GM18873 (cell line): ENCODE measurements at regions not wholly inside any gene's neighbourhood (a gene's known extent, or its start where the extent isn't known, plus 50 kb on each side); places are given as distances from the start of the nearest gene placed in this dataset.
"Not testable (repeated sequence)": the region's sequence is repeated elsewhere in the genome, so short reads cannot be mapped to it uniquely, and the experiment has no call there.

Experiments used
- ATAC-seq: cut with Tn5 transposase; IDR thresholded peaks from one replicate; pipeline ENCODE4 v1.9.1; 2021; ENCODE audit warnings: mild to moderate bottlenecking, moderate library complexity, moderate number of reproducible peaks; ENCODE audit not compliant: unreplicated experiment, low FRiP score

DNA sequence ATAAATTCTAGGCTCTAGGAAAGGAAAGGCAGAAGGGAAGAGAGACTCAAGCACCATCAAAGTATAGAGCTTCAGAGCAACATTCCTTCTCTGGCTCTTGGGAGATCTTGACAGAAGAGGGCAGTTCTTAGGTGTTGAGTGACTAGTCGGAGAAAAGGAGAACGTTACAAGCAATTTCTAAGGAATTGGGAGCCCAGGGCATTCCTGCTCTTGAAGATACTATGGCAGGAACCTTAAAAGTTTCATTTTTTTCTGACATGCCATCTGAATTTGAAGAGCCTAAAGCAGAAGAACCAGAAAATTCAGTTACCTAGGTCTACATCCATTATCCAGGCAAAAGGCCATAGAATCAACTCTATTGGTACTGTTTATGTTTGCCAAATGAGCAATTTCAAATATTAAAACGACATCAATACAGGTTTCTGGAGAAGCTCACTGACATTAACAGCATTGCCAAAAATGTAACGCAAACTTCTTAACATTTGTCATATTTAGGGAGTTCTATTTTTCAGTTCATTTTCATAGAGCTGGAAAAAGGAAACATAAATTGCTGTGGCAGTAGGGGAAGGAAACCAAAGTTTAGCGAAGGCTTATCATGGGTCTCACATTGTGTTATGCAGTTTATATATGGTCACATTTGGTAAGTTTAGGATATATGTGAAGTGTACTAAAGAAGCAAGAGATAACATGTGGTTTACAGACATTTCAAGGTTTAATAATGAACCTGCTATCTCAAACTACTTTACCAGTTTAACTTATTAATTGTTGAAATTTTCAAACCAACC, 210.1 kb upstream of the NRIP1 start:
- no peak for ATAC-seq

DNA sequence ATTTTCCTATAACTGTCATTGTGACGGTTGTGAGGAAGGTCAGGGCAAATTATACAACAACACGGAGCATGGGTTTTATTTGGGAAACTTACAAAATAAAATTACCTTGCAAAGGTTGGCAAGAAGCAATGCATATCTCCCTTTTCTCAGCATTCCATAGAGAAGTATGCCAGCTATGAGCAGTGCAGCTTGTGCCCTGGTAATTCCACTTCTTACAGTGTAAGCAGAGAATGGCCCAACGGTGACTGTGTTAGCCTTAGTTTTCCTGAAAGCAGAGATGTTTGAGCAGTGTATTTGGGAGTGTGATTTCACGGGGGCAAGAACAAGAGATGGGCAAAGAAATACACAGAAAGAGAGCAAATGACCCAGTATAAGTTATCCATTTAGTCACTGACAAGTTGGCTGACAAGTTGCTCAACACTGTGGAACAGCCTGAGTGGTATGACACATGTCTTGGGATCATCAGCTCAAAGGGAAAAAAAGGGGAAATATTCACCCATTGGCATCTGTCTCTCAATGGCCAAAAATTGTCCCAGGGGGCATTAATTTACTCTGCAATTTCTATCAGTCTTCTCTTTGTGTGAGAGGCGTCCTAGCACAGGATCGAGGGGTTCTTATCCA, 210.9 kb upstream of the NRIP1 start:
- ATAC-seq = no peak

DNA sequence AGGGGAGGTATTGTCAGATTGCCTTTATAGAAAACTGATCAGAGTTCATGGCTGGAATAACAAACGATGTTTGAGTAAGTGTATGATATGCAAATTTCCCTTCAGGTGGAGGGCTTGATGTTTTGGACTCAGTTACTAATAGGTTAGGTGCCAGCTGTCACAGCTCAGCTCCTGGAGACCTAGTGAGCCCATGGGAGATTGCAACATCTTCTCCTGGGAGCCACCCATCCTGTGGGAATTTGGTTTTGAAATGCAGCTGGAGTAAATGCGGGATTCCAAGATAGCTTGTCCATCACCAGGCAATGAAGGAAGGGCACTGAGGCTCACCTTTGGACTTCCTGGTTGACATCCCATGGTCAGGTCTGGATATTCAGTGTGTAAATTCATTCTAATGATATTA, 211.4 kb upstream of the NRIP1 start:
- ATAC-seq = no peak

DNA sequence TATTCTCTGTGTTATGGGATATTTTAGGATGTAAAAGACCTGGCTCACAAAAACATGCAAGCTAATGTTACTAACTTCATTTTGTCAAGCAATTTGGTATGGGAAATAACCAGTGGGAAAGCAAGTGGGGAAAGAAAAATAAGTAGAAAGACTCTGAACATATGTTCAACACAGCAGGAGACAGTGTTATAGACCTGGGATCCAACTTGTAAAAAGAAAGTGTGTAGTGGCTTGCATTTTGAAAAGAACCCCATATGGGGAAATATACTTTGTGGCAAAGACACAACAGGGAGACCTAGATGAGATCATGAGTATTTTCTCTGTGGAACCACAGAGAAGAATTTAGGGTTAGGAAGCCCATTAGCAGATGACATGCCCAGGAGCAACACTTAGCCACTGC, 212.7 kb upstream of the NRIP1 start:
- no peak for ATAC-seq

DNA sequence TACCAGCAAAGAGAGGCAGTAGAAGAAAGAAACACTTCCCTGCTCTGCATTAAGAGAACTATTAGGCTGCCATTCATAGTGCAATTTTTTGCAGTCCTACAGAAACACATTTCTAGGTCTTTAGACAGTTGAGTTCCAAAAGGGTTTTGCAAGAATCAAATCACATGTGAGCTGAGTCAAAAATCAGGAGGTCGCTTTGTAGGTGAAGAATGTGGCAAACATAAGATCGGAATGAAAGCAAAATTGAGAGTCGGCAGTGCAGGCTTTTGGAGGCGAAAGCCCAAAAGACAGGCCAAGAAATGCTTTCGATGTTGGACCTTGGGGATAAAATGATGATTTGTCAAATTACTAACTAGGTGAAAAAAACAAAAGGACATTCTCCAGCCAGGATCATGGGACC, 213.5 kb upstream of the NRIP1 start:
- ATAC-seq = no peak

DNA sequence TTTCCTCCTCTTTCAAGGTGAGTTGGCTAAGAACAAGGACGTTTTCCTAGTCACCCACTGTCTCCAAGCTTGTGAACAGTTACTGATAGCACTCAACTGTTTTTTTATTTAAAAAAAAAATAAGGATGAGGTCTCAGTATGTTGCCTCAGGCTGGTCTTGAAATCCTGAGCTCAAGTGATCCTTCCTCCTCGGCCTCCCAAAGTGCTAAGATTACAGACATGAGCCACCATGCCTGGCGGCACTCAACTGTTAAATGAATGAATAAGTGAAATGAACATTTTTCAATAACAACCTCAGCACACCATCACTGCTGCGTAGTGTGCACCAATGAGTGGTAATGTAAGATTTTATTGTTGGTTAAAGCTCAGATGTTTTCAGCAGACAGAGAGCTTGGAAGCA, 214.1 kb upstream of the NRIP1 start:
- no peak for ATAC-seq

DNA sequence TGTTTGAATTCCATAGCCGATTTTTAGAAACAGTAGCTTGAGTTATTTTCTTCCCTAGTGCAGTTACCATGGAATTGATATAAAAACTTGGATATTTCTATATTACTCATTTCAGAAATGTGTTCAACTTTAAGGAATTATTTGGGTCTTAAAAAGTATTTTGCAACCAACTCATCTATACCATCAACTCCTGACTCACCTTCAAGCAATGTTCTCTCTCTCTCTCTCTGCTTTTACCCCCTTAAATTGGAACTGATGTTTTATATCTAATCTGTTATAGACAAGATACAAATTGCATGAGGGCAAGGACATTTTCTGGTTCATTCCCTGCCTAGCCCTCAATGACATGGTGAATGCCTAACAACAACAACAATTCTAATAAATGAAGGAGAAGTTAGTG, 214.7 kb upstream of the NRIP1 start:
- no peak for ATAC-seq

DNA sequence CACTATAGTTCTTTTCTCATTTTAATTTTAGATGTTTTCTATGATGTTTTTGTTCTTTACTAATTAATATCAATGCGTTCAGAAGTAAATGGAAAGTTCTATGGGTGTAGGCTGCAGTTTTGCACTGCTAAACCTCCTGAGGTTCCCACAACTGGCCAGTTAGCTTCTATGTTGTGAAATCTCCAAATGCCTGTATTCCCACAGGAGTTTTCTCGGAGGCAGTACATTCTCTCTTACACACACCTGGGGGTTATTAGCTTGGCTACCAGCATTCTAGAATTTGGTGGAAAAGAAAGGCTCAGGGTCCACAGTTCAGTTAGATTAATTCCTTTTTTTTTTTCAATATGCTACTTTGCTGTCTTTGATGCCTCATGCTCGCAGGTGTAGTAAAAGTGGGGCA, 216.9 kb upstream of the NRIP1 start:
- no peak for ATAC-seq

DNA sequence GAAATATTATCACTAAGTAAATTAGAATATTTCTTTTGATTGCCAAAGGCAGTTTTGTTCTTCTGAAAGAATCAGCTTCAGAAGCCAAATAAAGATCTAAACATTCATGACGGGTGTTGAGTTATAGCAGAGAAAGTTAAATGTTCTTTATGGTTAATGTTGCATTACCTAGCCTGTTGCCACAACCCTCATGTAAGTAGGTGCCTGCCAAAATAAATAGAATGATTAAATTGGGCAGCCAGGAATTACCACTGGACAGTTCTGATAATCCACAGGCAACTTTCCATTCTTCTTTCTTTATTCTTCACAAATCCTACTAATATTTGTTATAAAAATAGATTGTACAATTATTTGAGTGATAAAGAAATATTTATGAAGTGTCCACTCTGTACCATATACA, 217.9 kb upstream of the NRIP1 start:
- no peak for ATAC-seq

DNA sequence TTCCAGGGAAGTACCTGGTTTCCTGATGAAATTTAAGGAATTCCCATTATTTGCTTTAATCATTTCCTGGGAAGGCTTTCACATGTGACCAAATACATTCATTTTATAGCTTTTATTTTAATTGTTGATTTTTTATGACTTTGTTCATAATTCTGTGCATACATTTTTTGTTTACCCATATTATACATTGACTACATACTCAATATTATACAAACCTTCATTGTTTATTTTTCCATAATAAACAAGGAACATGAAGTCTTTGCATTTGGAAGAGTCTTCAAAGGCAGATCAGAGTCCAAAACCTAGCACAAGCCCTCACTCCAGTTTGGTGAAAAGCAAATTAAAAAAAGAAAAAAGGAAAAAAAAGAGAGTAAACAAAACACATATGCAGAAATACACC, 218.3 kb upstream of the NRIP1 start:
- no peak for ATAC-seq

DNA sequence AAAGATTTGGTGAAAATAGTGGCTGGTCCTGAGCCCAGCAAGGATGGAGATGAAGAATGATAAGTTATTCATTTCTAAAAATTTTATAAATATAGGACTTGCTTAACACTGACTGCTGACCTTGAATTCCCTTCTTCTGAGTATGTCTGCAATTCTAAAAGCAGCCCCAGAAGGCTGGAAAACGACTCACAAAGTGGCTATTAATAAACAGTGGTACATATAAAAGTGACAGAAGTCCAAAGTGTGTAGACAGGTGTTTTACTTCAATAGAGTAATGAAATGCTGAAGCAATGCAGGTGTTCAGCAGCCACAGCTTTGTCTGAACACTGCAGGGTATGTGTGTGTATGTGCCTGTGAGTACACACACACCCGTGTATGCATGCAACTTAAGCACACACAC, 219.0 kb upstream of the NRIP1 start:
- ATAC-seq = no peak

DNA sequence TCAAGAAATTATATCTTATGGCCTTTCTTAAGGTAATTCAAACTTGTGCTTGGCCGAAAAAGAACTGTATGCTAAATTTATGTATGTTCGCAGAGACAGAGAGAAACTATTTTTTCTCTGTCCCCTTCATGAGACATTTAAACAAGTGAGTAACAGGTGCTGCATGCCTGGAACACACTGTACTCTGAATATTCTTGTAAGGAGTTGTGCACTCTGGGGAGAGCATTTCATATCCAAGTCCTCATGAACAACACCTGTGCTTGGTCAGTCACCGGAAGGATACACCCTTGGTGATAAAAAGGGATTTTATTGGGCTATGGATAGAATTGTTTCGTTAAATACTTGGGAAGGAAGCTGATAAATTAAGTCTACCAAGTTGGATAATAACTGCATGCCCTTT, 220.8 kb upstream of the NRIP1 start:
- no peak for ATAC-seq

DNA sequence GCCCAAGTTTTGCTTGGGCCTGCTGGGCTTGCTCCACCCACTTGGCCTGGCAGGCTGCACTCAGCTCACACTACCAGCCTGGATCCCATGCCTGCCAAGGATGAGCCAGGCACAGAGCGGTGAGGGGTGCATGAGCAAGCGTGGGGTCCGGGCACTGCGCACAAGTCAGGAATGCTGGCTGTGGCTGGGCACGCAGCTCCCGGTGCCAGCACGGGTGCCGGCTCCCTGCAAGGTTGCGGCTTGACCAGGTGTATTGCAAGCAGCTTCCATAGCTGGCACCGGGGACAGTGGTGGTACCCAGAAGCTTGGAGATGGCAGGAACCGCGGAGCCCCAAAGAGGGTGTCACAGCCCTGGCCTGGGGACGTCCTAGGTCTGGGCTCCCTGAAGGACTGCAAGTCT, 224.4 kb upstream of the NRIP1 start:
- no peak for ATAC-seq

DNA sequence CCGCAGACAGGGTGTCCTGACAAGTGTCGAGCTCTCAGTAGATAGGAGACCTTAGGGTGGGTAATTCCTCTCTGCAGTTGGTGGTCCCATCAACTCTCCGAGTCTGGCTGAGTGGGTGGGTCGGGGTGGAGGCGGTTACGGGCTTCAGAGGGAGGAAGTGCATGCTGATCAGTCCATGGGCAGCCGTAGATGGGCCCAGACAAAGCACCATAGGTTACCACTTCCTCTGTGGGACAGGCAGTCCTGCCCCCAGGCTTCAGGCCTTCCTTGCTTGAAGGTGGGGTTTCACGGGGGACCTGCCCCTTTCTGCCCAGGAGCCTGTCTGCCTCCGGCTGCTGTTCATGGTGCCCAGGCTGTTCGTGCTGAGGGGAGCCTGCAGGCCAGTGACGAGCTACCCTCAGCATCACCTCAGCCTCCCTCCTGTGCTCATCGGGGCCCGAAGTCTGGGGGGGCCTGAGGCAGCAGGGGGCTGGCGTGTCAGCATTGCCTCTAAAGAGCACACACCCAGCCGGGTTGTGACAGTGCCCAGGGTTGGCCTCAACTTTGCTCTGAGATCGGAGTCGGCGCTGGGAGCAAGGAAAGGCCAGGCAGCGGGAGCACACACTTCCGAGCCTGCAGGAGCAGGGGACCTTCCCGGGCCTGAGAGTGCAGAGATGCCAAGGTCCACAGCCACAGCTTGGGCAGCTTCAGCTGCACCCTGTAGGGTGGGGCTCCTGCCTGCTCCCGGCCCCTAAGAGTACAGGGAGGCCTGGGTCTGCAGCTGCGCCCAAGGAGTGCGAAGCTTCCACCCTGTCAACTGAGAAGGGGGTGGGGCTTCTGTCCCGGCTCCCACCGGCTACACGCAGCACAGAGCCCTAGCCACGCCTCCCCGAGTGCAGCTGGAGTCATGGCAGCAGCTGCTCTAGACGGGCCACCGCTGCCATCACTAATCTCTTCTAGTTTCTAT, 225.4 kb upstream of the NRIP1 start:
- ATAC-seq = no peak

DNA sequence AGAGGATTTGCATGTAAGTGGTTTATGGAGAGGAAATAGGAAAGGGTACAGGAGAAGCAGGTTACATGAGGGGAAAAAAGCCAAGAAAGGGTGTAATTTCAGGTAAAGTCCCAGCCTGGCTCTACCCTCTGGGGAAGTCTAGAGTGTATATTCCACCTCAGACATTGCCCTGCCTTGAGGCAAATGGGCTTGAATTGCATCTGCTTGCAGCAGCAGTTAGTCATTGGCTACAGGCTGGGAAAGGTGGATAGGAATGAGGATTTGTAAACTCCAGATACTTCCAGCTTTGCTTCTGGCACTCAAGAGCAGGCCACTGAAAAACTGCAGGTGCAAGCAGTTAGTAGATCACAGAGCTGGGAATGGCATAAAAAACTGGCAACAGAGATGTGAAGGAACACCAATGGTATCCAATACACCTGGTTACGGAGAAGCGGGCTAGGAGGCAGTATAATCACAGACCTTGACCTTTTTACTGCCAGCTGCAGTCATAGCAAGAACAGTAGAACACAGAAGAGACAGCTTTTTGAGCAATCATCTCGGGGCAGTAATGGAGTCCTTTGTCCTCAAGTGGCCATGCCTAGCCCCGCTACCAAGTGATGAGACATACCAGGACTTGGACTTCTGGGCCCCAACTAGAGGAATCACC, 226.9 kb upstream of the NRIP1 start:
- ATAC-seq = no peak

DNA sequence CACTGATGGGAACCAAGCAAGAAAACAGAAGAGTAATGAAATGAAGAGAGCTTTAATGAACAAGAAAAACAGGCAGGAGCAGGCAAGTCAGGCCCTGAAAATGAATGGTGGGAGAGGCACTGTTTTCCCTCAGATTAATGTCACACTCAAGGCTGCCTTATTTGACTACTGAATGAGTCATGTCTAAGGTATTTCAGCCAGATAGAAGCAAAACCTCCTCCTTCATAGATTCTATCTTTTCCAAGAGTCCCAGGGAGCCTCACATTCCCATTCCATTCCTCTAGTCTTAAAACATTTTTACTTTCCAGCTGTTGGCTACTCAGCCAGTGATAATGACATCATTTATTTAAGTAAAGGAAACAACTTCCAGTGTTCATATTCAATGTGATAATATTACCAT, 228.4 kb upstream of the NRIP1 start:
- no peak for ATAC-seq

DNA sequence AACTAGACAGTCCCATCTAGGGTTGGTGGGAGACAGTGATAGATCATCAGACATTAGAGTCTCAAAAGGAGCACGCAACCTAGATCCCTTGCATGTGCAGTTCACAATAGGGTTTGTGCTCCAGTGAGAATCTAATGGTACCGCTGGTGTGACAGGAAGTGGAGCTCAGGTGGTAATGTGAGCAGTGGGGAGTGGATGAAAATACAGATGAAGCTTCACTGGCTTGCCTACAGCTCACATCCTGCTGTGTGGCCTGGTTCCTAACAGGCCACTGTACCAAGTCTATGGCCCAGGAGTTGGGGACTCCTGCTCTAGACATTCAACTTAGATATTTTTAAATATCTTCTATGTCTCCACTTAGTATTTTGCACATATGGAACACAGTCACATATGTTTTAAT, 231.1 kb upstream of the NRIP1 start:
- ATAC-seq = no peak

DNA sequence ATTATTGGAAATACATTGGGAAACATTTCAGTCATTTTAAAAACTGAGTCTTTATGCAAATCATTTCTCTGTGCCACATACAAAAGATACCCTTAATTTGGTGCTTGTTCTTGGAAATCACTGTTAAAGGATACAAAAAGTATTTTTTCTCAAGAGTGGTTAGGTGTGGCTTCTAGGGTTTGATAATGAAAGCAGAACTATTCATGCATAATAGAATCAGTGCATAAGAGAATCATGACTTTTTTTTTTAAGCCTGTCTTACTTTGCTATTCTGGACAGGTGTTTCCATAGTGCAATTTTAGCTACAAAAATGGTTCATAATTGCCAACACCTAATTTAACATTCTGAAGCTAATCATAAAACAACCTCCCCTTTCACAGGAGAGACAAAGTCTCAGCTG, 233.0 kb upstream of the NRIP1 start:
- no peak for ATAC-seq

DNA sequence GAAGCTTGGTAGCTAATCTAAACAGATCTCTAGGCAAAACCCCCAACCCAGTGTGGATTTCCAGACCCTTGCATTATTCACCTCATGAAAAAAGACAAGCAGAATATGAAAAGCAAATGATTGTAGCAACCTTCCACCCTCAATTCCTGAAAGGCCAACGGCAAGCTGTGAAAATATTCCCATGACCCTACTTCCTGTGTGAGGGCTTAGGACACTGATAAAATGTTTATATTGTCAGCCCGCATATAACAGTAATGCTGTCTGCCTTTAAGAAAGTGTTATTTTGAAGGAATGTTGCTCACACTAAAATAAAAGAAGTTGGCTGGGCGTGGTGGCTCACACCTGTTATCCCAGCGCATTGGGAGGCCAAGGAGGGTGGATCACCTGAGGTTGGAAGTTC, 233.5 kb upstream of the NRIP1 start:
- no peak for ATAC-seq

DNA sequence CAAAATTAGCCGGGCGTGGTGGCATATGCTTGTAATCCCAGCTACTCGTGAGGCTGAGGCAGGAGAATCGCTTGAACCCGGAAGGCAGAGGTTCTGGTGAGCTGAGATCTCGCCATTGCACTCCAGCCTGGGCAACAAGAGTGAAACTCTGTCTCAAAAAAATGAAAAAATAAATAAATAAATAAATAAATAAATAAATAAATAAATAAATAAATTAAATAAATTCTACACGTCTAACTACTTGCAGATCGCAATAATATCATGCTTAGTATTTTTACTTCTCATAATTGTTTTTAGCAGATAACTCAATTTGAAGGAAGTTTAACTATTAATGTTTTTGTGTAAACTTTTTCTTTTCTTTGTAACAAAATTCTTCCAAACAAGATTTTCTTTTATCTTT, 234.0 kb upstream of the NRIP1 start:
- not testable (repeated sequence) for ATAC-seq

DNA sequence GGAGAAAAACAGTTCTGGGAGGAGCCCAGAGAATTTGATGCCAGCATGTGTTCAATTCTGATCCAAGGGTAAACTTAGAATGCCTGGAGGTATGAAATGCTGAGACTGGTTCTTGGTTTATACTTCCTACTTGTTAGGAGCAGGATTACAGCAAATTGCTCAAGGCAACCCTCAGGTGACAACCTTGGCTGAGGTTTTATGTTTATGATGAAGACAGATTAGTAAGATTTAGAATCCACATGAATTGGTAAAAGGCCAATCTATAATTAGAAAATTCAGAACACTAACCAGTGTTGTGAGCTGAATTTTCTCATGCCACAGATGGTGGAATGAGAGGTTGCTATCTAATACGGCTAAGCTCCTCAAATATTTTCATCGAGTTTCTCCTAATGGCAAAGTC, 235.3 kb upstream of the NRIP1 start:
- ATAC-seq = no peak
